ENCODE measurements at regions not wholly inside any gene's neighbourhood (a gene's known extent, or its start where the extent isn't known, plus 50 kb on each side); places are given as distances from the start of the nearest gene placed in this dataset.
"Not testable (repeated sequence)": the region's sequence is repeated elsewhere in the genome, so short reads cannot be mapped to it uniquely, and the experiment has no call there.

GRCh38 chrX:65873385-65873784, 166.5 kb downstream of the VSIG4 start:
- DNase-seq = no peak
- intact Hi-C loops (cut with micrococcal nuclease; ENCODE audit: unreplicated experiment) = loop anchor here (5.0 kb wide), 1 partner anchor 114 kb away; no protein-coding TSS in a partner anchor
- Histone ChIP-seq H2AFZ (no peak overlapping the region), H3K27me3 (ENCODE audit: insufficient read depth, low read depth) (no peaks in the 10 kb centered on the region), H3K79me2 (ENCODE audit: low read depth) (no peaks in the 10 kb centered on the region), H3F3A (ENCODE audit: insufficient read depth, low read depth) (no peaks in the 10 kb centered on the region), H3K9me2 (ENCODE audit: insufficient read depth) (no peaks in the 10 kb centered on the region), H3K4me3 (no peak overlapping the region), H3K9me3 (ENCODE audit: insufficient read depth, low read depth) (no peaks in the 10 kb centered on the region), H4K20me1 (ENCODE audit: insufficient read depth) (no peaks in the 10 kb centered on the region), H3K4me2 (no peak overlapping the region), H3K27ac (no peak overlapping the region), H3K36me3 (ENCODE audit: low read depth) (no peaks in the 10 kb centered on the region), H3K4me1 (replicated peaks; ENCODE audit: insufficient read depth) (no peaks in the 10 kb centered on the region)
- TF ChIP-seq EZH2 (IDR thresholded peaks at IDR 0.05; ENCODE audit: low read depth) = no peak
- no peak for TF ChIP-seq CTCF (conservative IDR thresholded peaks at IDR 0.05)
- no TSS peak for BruUV-seq (replicated peaks)
- POLR2A ChIA-PET (ENCODE audit: unreplicated experiment) = no interaction called here
- CTCF ChIA-PET = no interaction called here

GRCh38 chrX:65871671-65872311, 168.1 kb downstream of the VSIG4 start:
- CTCF ChIA-PET = no interaction called here
- Histone ChIP-seq H3K36me3 (ENCODE audit: low read depth) (no peaks in the 10 kb centered on the region), H2AFZ (no peak overlapping the region), H3K27me3 (ENCODE audit: insufficient read depth, low read depth) (no peaks in the 10 kb centered on the region), H3F3A (ENCODE audit: insufficient read depth, low read depth) (no peaks in the 10 kb centered on the region), H3K79me2 (ENCODE audit: low read depth) (no peaks in the 10 kb centered on the region), H4K20me1 (ENCODE audit: insufficient read depth) (no peaks in the 10 kb centered on the region), H3K9me3 (ENCODE audit: insufficient read depth, low read depth) (no peaks in the 10 kb centered on the region), H3K4me1 (replicated peaks; ENCODE audit: insufficient read depth) (no peaks in the 10 kb centered on the region), H3K4me3 (no peak overlapping the region), H3K27ac (no peak overlapping the region), H3K4me2 (no peak overlapping the region), H3K9me2 (ENCODE audit: insufficient read depth) (no peaks in the 10 kb centered on the region)
- POLR2A ChIA-PET (ENCODE audit: unreplicated experiment) = no interaction called here
- intact Hi-C loops (cut with micrococcal nuclease; ENCODE audit: unreplicated experiment) = loop anchor here (5.0 kb wide), 1 partner anchor 116 kb away; no protein-coding TSS in a partner anchor
- TF ChIP-seq CTCF (conservative IDR thresholded peaks at IDR 0.05) = peak; percentile 39; the same call in 1 of the 2 replicates
- no peak for TF ChIP-seq EZH2 (IDR thresholded peaks at IDR 0.05; ENCODE audit: low read depth)
- BruUV-seq (replicated peaks) = no TSS peak
- peak; percentile 21 to 47 for DNase-seq

- H3K9me3 ChIP-seq (ENCODE audit: insufficient read depth, low read depth); H3K27ac ChIP-seq; H3K9me2 ChIP-seq (ENCODE audit: insufficient read depth); DNase-seq; H3F3A ChIP-seq (ENCODE audit: insufficient read depth, low read depth); H3K36me3 ChIP-seq (ENCODE audit: low read depth); POLR2A ChIA-PET (ENCODE audit: unreplicated experiment); BruUV-seq (replicated peaks); H3K4me2 ChIP-seq; H4K20me1 ChIP-seq (ENCODE audit: insufficient read depth); H2AFZ ChIP-seq; H3K79me2 ChIP-seq (ENCODE audit: low read depth); H3K4me1 ChIP-seq (replicated peaks; ENCODE audit: insufficient read depth); H3K4me3 ChIP-seq; CTCF ChIA-PET; H3K27me3 ChIP-seq (ENCODE audit: insufficient read depth, low read depth): not testable (repeated sequence)
- intact Hi-C loops (cut with micrococcal nuclease; ENCODE audit: unreplicated experiment) = loop anchor here (5.0 kb wide), 1 partner anchor 117 kb away; no protein-coding TSS in a partner anchor
Observed at GRCh38 chrX:65870544-65870943, 169.3 kb downstream of the VSIG4 start.

- H3K9me3 ChIP-seq (ENCODE audit: insufficient read depth, low read depth) = no peaks in the 10 kb centered on the region
- CTCF ChIA-PET = no interaction called here
- POLR2A ChIA-PET (ENCODE audit: unreplicated experiment) = no interaction called here
- H3K27me3 ChIP-seq (ENCODE audit: insufficient read depth, low read depth) = no peaks in the 10 kb centered on the region
- no peaks in the 10 kb centered on the region for H4K20me1 ChIP-seq (ENCODE audit: insufficient read depth)
- BruUV-seq (replicated peaks) = no TSS peak
- H3K4me1 ChIP-seq (replicated peaks; ENCODE audit: insufficient read depth) = no peaks in the 10 kb centered on the region
- intact Hi-C loops (cut with micrococcal nuclease; ENCODE audit: unreplicated experiment) = no loop called here
- H2AFZ ChIP-seq = no peak overlapping the region
- no peaks in the 10 kb centered on the region for H3F3A ChIP-seq (ENCODE audit: insufficient read depth, low read depth)
- TF ChIP-seq EZH2 (IDR thresholded peaks at IDR 0.05; ENCODE audit: low read depth) = no peak
- TF ChIP-seq CTCF (conservative IDR thresholded peaks at IDR 0.05) = no peak
- DNase-seq = no peak
- no peaks in the 10 kb centered on the region for H3K79me2 ChIP-seq (ENCODE audit: low read depth)
- no peaks in the 10 kb centered on the region for H3K9me2 ChIP-seq (ENCODE audit: insufficient read depth)
- H3K4me3 ChIP-seq = no peak overlapping the region
- H3K36me3 ChIP-seq (ENCODE audit: low read depth) = no peaks in the 10 kb centered on the region
- no peak overlapping the region for H3K4me2 ChIP-seq
- H3K27ac ChIP-seq = no peak overlapping the region
Observed at GRCh38 chrX:65866773-65867172, 173.1 kb downstream of the VSIG4 start.

All from PC-9 (cell line).